PC-9 (cell line): ENCODE measurements at regions not wholly inside any gene's neighbourhood (a gene's known extent, or its start where the extent isn't known, plus 50 kb on each side); places are given as distances from the start of the nearest gene placed in this dataset.

Source experiments
- BruUV-seq: library from RNA; stranded (reverse); fragments of 400-500 nt; replicated peaks from 2 replicates; lab custom pipeline; 2021; lab: Mats Ljungman, UMichigan
- CTCF ChIA-PET: fragments of 300-600 bp; sonication (Branson Sonifier 250); formaldehyde crosslinking; loops from one replicate; lab custom pipeline; 2022; ENCODE audit warnings: antibody characterized with exemption; lab: Charles Lee
- POLR2A ChIA-PET: fragments of 300-600 bp; sonication (Branson Sonifier 250); formaldehyde crosslinking; loops from one replicate; lab custom pipeline; 2022; ENCODE audit warnings: antibody characterized with exemption; ENCODE audit not compliant: unreplicated experiment; lab: Charles Lee
- DNase-seq, 2 experiments: peaks; one replicate each; pipeline versions ENCODE4 v3.0.0 to v3.0.0-alpha.2; 2015 to 2022; ENCODE audit warnings: mixed read lengths in 1 of 2
- H2AFZ ChIP-seq: fragments of 200-600 bp; sonication (generic); 2 replicates; pipeline ENCODE4 v1.8.1; 2017; ENCODE audit warnings: antibody characterized with exemption
- H3F3A ChIP-seq: fragments of 200-600 bp; sonication (generic); 2 replicates; pipeline ENCODE4 v1.8.1; 2017; ENCODE audit warnings: antibody characterized with exemption, mild to moderate bottlenecking, low read depth; ENCODE audit not compliant: insufficient read depth
- H3K27ac ChIP-seq: fragments of 200-600 bp; sonication (generic); 2 replicates; pipeline ENCODE4 v1.6.1; 2016; ENCODE audit warnings: mixed run types
- H3K27me3 ChIP-seq: fragments of 200-600 bp; sonication (generic); 2 replicates; pipeline ENCODE4 v1.6.1; 2016; ENCODE audit warnings: low read depth, mixed run types; ENCODE audit not compliant: insufficient read depth
- H3K36me3 ChIP-seq: fragments of 200-600 bp; sonication (generic); 2 replicates; pipeline ENCODE4 v1.6.1; 2016; ENCODE audit warnings: low read depth, mixed run types
- H3K4me1 ChIP-seq: fragments of 200-600 bp; sonication (generic); replicated peaks from 2 replicates; pipeline ENCODE4 v1.6.1; 2016; ENCODE audit warnings: mixed run types; ENCODE audit not compliant: insufficient read depth
- H3K4me2 ChIP-seq: fragments of 200-600 bp; sonication (generic); 2 replicates; pipeline ENCODE4 v1.6.1; 2017; ENCODE audit warnings: mixed run types
- H3K4me3 ChIP-seq: fragments of 200-600 bp; sonication (generic); 2 replicates; pipeline ENCODE4 v1.6.1; 2016; ENCODE audit warnings: mixed run types
- H3K79me2 ChIP-seq: fragments of 200-600 bp; sonication (generic); 2 replicates; pipeline ENCODE4 v1.6.1; 2017; ENCODE audit warnings: low read depth, mixed run types
- H3K9me2 ChIP-seq: fragments of 200-600 bp; sonication (generic); 2 replicates; pipeline ENCODE4 v1.8.1; 2017; ENCODE audit warnings: mild to moderate bottlenecking; ENCODE audit not compliant: insufficient read depth
- H3K9me3 ChIP-seq: fragments of 200-600 bp; sonication (generic); 2 replicates; pipeline ENCODE4 v1.8.1; 2016; ENCODE audit warnings: low read depth; ENCODE audit not compliant: insufficient read depth
- H4K20me1 ChIP-seq: fragments of 200-600 bp; sonication (generic); 2 replicates; pipeline ENCODE4 v1.8.1; 2017; ENCODE audit not compliant: insufficient read depth
- CTCF ChIP-seq: fragments of 200-600 bp; sonication (generic); conservative IDR thresholded peaks from 2 replicates; pipeline ENCODE4 v1.6.1; 2017; ENCODE audit warnings: mixed run types, antibody characterized with exemption, mild to moderate bottlenecking, moderate library complexity
- EZH2 ChIP-seq: fragments of 200-600 bp; sonication (generic); IDR thresholded peaks from 2 replicates; pipeline ENCODE4 v1.8.0; 2017; ENCODE audit warnings: antibody characterized with exemption, low read depth
- intact Hi-C: fragments of 100-400 bp; cut with micrococcal nuclease; formaldehyde crosslinking; loops from one replicate; pipeline ENCODE4 v1.10.0; 2022; ENCODE audit not compliant: unreplicated experiment

DNA sequence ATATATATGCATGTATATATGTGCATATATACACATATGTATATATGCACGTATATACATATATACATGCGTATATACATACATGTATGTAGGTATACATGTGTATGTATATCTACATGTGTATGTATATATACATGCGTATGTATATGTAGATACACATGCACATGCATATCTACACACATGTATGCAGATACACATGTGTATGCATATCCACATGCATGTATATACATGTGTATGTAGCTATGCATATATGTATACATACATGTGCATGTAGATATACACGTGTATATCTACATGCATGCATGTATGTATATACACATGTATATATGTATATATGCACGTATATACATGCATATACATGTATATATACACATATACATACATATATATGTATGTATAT is 95.8 kb upstream of the STEAP4 start:
- BruUV-seq: no TSS peak
- ChIA-PET CTCF (no interaction called here), POLR2A (no interaction called here)

GRCh38 chr7:88401009-88401623 is 94.4 kb upstream of the STEAP4 start:
- intact Hi-C loops: loop anchor here (2.0 kb wide), 1 partner anchor 158 kb away; no protein-coding TSS in a partner anchor
- CTCF ChIA-PET: interaction anchor here (0.8 kb wide), 1 partner anchor 158 kb away, joined by 3 read pairs; no protein-coding TSS in a partner anchor
- DNase-seq: no peak
- no peaks in the 10 kb centered on the region for H3K9me3 ChIP-seq
- H3K4me1 ChIP-seq: no peaks in the 10 kb centered on the region
- TF ChIP-seq CTCF (peak; percentile 76), EZH2 (no peak)
- no peak overlapping the region for H3K4me2 ChIP-seq
- H2AFZ ChIP-seq: no peak overlapping the region
- BruUV-seq: no TSS peak
- no peaks in the 10 kb centered on the region for H3K9me2 ChIP-seq
- POLR2A ChIA-PET: no interaction called here
- H3F3A ChIP-seq: 0 out of 2 replicates have a peak, but pooled peaks cover 3% of the 10 kb centered on the region
- H3K79me2 ChIP-seq: no peaks in the 10 kb centered on the region
- H3K27me3 ChIP-seq: no peaks in the 10 kb centered on the region
- H3K4me3 ChIP-seq: no peak overlapping the region
- H3K27ac ChIP-seq: no peak overlapping the region
- no peaks in the 10 kb centered on the region for H3K36me3 ChIP-seq
- no peaks in the 10 kb centered on the region for H4K20me1 ChIP-seq

More for the DNA sequence above, 95.8 kb upstream of the STEAP4 start:
- Histone ChIP-seq H3K27me3 (no peaks in the 10 kb centered on the region), H3K4me2 (no peak overlapping the region), H3K9me2 (no peaks in the 10 kb centered on the region), H3K4me1 (no peaks in the 10 kb centered on the region), H3K4me3 (no peak overlapping the region), H2AFZ (no peak overlapping the region), H3K9me3 (0 out of 2 replicates have a peak, but pooled peaks cover under 1% of the 10 kb centered on the region), H3K36me3 (no peaks in the 10 kb centered on the region), H3F3A (0 out of 2 replicates have a peak, but pooled peaks cover 3% of the 10 kb centered on the region), H4K20me1 (no peaks in the 10 kb centered on the region), H3K79me2 (no peaks in the 10 kb centered on the region), H3K27ac (no peak overlapping the region)
- DNase-seq: no peak
- intact Hi-C loops: no loop called here
- TF ChIP-seq CTCF (no peak), EZH2 (no peak)

DNA sequence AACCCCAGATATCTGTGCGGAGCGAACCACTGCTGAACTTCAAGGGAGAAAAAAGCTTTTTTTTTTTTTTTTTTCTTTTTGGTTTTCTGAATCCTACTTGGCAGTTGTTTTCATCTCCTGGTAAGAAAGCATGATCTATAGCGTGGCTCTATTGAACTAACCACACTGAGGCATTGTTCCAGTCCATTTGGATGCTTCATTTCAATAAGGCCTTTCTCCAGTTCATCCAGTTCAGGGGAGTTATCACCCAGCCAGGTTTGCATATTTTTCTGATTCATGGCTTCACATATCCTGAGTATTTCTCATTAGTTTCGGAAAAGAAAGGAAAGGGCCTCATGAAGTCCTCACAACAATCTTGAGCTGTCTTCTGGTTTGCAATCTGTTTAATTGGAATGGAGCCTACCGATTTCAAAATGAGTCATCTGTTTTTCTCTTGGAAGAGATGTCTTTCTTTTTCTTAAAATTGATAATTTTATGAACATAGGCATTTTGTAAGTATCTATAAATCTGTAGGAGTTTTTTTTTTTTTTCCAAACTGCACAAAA is 93.1 kb upstream of the STEAP4 start:
- Histone ChIP-seq H3K79me2 (no peaks in the 10 kb centered on the region), H2AFZ (no peak overlapping the region), H3K27me3 (no peaks in the 10 kb centered on the region), H3K4me1 (no peaks in the 10 kb centered on the region), H3K4me2 (no peak overlapping the region), H3K9me2 (no peaks in the 10 kb centered on the region), H3F3A (0 out of 2 replicates have a peak, but pooled peaks cover 3% of the 10 kb centered on the region), H3K27ac (no peak overlapping the region), H3K4me3 (no peak overlapping the region), H3K36me3 (no peaks in the 10 kb centered on the region), H4K20me1 (no peaks in the 10 kb centered on the region), H3K9me3 (no peaks in the 10 kb centered on the region; the same call in 1 of the 2 replicates)
- TF ChIP-seq CTCF (no peak), EZH2 (no peak)
- no TSS peak for BruUV-seq
- POLR2A ChIA-PET: no interaction called here
- no peak for DNase-seq
- intact Hi-C loops: loop anchor here (2.0 kb wide), 1 partner anchor 157 kb away; no protein-coding TSS in a partner anchor
- CTCF ChIA-PET: interaction anchor here (1.3 kb wide), 1 partner anchor 157 kb away, joined by 3 read pairs; no protein-coding TSS in a partner anchor
